Endothelial cell (in vitro differentiated cells): ENCODE measurements at regions not wholly inside any gene's neighbourhood (a gene's known extent, or its start where the extent isn't known, plus 50 kb on each side); places are given as distances from the start of the nearest gene placed in this dataset.

Source experiments
- DNase-seq: peaks from one replicate; pipeline ENCODE4 v3.0.0; 2021; ENCODE audit warnings: low spot score
- H3K27ac Mint-ChIP-seq: one replicate; pipeline ENCODE4 v1.8.0; 2021; ENCODE audit warnings: mixed read lengths, inconsistent platforms; ENCODE audit not compliant: unreplicated experiment
- H3K27me3 Mint-ChIP-seq: one replicate; pipeline ENCODE4 v1.8.0; 2021; ENCODE audit warnings: mild to moderate bottlenecking, moderate library complexity, mixed read lengths, inconsistent platforms; ENCODE audit not compliant: unreplicated experiment
- H3K36me3 Mint-ChIP-seq: one replicate; pipeline ENCODE4 v1.8.0; 2021; ENCODE audit warnings: mild to moderate bottlenecking, low read depth, mixed read lengths, inconsistent platforms; ENCODE audit not compliant: unreplicated experiment
- H3K4me1 Mint-ChIP-seq: one replicate; pipeline ENCODE4 v1.8.0; 2021; ENCODE audit warnings: mild to moderate bottlenecking, mixed read lengths, inconsistent platforms; ENCODE audit not compliant: unreplicated experiment
- H3K4me3 Mint-ChIP-seq: one replicate; pipeline ENCODE4 v1.8.0; 2021; ENCODE audit warnings: mild to moderate bottlenecking, mixed read lengths, inconsistent platforms; ENCODE audit not compliant: unreplicated experiment
- H3K9me3 Mint-ChIP-seq: one replicate; pipeline ENCODE4 v1.8.0; 2021; ENCODE audit warnings: mixed read lengths, inconsistent platforms; ENCODE audit not compliant: unreplicated experiment
- TF ChIP-seq, protein P1 (sequence below): fragments of 200-600 bp; sonication (generic); IDR thresholded peaks from one replicate; pipeline ENCODE4 v1.5.0; 2021; ENCODE audit warnings: antibody characterized with exemption; ENCODE audit not compliant: unreplicated experiment

DNA sequence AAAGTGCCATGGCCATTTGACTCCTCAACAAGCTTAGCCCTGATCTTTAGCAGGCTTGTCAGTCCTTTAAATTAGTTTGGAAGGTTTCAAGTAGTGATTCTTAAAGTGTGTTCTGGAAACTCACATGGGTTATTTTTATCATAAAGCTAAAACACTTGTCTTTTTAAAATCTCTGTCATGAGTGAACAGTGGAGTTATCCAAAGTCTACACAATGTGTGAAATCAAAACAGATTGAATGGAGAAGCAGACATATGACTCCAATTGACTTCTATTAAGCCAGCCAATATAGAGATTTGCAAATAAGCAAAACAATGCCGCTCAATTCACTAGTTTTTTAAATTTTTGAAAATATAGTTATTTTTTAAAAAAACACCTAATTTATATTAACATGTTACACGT is 53.3 kb upstream of the SORCS3 start:
- Mint-ChIP-seq H3K36me3 (no peaks in the 10 kb centered on the region), H3K27me3 (peaks cover under 1% of the 10 kb centered on the region), H3K9me3 (no peaks in the 10 kb centered on the region), H3K4me3 (no peak overlapping the region), H3K27ac (no peak overlapping the region), H3K4me1 (no peaks in the 10 kb centered on the region)
- TF ChIP-seq, protein P1, sequence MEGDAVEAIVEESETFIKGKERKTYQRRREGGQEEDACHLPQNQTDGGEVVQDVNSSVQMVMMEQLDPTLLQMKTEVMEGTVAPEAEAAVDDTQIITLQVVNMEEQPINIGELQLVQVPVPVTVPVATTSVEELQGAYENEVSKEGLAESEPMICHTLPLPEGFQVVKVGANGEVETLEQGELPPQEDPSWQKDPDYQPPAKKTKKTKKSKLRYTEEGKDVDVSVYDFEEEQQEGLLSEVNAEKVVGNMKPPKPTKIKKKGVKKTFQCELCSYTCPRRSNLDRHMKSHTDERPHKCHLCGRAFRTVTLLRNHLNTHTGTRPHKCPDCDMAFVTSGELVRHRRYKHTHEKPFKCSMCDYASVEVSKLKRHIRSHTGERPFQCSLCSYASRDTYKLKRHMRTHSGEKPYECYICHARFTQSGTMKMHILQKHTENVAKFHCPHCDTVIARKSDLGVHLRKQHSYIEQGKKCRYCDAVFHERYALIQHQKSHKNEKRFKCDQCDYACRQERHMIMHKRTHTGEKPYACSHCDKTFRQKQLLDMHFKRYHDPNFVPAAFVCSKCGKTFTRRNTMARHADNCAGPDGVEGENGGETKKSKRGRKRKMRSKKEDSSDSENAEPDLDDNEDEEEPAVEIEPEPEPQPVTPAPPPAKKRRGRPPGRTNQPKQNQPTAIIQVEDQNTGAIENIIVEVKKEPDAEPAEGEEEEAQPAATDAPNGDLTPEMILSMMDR = no peak
- no peak for DNase-seq

DNA sequence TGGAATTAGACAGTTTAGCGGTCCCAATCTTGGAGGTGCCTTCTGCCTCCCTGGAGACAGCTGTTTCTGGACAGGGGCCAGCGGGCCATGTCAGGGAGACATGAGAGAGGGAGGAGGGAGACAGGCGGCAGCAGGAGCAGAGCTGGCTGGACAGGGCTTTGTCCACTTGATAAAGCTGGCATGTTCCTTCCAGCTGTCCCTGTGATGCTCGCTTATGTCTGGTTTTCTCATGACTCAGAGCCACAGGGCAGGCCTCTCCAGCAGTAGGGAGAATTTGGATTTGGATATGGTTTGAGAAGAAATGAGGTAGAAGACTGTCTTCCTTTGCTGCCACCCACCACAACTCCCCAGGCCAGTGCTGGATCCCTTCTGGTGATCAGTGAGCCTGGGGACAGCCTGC is 51.7 kb upstream of the SORCS3 start:
- Mint-ChIP-seq H3K4me3 (no peak overlapping the region), H3K36me3 (no peaks in the 10 kb centered on the region), H3K4me1 (no peaks in the 10 kb centered on the region), H3K27ac (no peak overlapping the region), H3K9me3 (no peaks in the 10 kb centered on the region), H3K27me3 (no peaks in the 10 kb centered on the region)
- DNase-seq = no peak
- TF ChIP-seq, protein P1 = no peak

DNA sequence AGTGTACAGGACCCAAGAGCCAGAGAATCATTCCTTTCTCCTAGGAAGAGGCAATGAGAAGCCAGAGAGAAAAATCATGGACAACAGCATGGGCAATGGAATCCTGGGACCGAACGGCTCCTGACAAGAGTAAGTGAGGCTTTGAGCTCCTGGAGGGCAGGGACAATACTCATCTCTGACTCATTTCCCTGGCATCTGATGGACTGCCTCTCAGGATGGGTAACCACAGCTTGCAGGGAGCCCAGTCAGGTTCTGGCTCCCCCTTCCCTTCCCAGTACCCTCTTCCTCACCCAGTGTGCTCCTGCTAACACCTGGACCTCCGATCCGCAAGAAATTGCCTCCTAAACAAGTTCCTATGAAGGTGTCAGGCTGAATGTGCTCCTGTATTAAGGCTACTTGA is 51.2 kb upstream of the SORCS3 start:
- Mint-ChIP-seq H3K4me3 (no peak overlapping the region), H3K4me1 (no peaks in the 10 kb centered on the region), H3K27ac (no peak overlapping the region), H3K27me3 (no peaks in the 10 kb centered on the region), H3K9me3 (no peaks in the 10 kb centered on the region), H3K36me3 (no peaks in the 10 kb centered on the region)
- TF ChIP-seq, protein P1 = no peak
- DNase-seq = no peak
